ENCODE measurements at regions not wholly inside any gene's neighbourhood (a gene's known extent, or its start where the extent isn't known, plus 50 kb on each side); places are given as distances from the start of the nearest gene placed in this dataset.

DNA sequence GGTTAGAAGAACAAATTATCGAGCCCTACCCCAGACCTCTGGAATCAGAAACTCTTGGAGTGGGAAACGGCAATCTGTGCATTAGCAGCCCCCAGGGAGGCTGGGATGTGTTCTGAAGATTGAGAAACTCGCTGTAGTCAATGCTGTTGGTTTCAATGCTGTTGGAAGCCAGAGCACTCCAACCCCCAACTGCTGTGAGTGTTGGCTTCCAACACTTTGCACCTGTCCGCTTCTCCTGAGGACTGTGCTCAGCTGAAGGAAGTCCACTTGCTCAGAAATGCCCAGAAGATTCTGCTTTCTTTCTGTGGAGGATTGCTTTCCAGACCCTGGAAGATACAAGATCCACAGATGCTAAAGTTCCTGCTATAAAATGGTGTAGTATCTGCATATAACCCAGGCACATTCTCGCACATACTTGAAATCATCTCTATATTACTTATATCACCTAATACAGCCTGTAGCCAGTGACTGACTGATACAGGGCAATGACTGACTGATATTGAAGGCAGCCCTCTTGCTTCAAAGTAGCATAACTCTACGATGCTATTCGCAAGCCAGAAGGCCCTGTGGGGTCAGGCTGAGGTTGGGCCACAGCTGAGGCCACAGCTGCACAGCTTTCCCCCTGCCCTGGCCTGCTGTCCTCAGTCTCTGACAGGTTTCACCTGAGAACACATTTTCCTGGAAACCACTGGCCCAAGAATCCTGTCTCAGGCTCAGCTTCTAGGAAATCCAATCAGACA is 757.7 kb upstream of the ID2 start:
- 79% methylated on average over 7 of the region's 7 CpGs for WGBS
- TF ChIP-seq REST (IDR thresholded peaks at IDR 0.05): no peak
- H3K4me3 ChIP-seq (ENCODE audit: low read depth in 1 of 3, low read length in 3 of 3): no peak overlapping the region
- H3K27me3 ChIP-seq (ENCODE audit: control insufficient read depth in 4 of 4, insufficient read depth in 4 of 4, low read length in 3 of 4): no peaks in the 10 kb centered on the region
- peaks cover 0 to 3% (median 0%) of the 10 kb centered on the region in 4 donors for H3K9me3 ChIP-seq (ENCODE audit: control insufficient read depth in 4 of 4, low read length in 3 of 4)
- H3K36me3 ChIP-seq (ENCODE audit: control insufficient read depth in 4 of 4, insufficient read depth in 3 of 4, low read depth in 1 of 4, low read length in 3 of 4): no peaks in the 10 kb centered on the region
- no peak for DNase-seq (ENCODE audit: low spot score)
- H3K4me1 ChIP-seq (ENCODE audit: control insufficient read depth in 4 of 4, insufficient read depth in 4 of 4, low read length in 3 of 4): no peaks in the 10 kb centered on the region
- H3K27ac ChIP-seq (ENCODE audit: low read depth in 1 of 2, low read length in 2 of 2): no peak overlapping the region
- no peak overlapping the region for H3K9ac ChIP-seq (ENCODE audit: low read depth in 1 of 2, low read length in 2 of 2)

DNA sequence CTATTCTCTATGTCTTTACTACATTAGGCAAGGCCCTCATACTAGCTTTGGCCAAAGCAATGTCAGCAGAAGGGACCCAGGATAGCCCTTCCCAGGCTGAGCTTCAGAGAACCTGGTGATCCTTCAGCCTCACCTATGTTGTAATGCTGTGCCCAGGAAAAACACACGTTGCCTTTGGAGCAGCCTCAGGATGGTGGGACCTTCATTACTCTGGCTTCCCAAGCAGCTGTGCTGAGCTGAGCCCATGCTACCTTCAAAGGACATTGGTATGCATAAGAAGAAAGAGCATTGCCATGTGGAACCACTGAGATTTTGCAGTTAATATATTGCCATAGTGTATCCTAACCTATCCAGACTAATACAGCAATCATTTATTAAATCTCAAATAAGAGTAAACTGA is 756.4 kb upstream of the ID2 start:
- no peak overlapping the region for H3K9ac ChIP-seq (ENCODE audit: low read depth in 1 of 2, low read length in 2 of 2)
- no peak overlapping the region for H3K4me3 ChIP-seq (ENCODE audit: low read depth in 1 of 3, low read length in 3 of 3)
- H3K27me3 ChIP-seq (ENCODE audit: control insufficient read depth in 4 of 4, insufficient read depth in 4 of 4, low read length in 3 of 4): no peaks in the 10 kb centered on the region
- WGBS: 55% methylated on average over 1 of the region's 1 CpG
- H3K36me3 ChIP-seq (ENCODE audit: control insufficient read depth in 4 of 4, insufficient read depth in 3 of 4, low read depth in 1 of 4, low read length in 3 of 4): no peaks in the 10 kb centered on the region
- H3K4me1 ChIP-seq (ENCODE audit: control insufficient read depth in 4 of 4, insufficient read depth in 4 of 4, low read length in 3 of 4): no peaks in the 10 kb centered on the region
- TF ChIP-seq SP1 (IDR thresholded peaks at IDR 0.05) (no peak), EGR1 (IDR thresholded peaks at IDR 0.05; ENCODE audit: low read depth in 2 of 2) (no peak)
- H3K27ac ChIP-seq (ENCODE audit: low read depth in 1 of 2, low read length in 2 of 2): no peak overlapping the region
- H3K9me3 ChIP-seq (ENCODE audit: control insufficient read depth in 4 of 4, low read length in 3 of 4): peaks cover 0 to 3% (median 0%) of the 10 kb centered on the region in 4 donors
- no peak for DNase-seq (ENCODE audit: low spot score)

GRCh38 chr2:7927691-7928090 is 754.2 kb upstream of the ID2 start:
- Histone ChIP-seq H3K27me3 (ENCODE audit: control insufficient read depth in 4 of 4, insufficient read depth in 4 of 4, low read length in 3 of 4) (no peaks in the 10 kb centered on the region), H3K27ac (ENCODE audit: low read depth in 1 of 2, low read length in 2 of 2) (no peak overlapping the region), H3K9ac (ENCODE audit: low read depth in 1 of 2, low read length in 2 of 2) (no peak overlapping the region), H3K9me3 (ENCODE audit: control insufficient read depth in 4 of 4, low read length in 3 of 4) (peaks cover 0 to 3% (median 0%) of the 10 kb centered on the region in 4 donors), H3K36me3 (ENCODE audit: control insufficient read depth in 4 of 4, insufficient read depth in 3 of 4, low read depth in 1 of 4, low read length in 3 of 4) (no peaks in the 10 kb centered on the region), H3K4me3 (ENCODE audit: low read depth in 1 of 3, low read length in 3 of 3) (no peak overlapping the region), H3K4me1 (ENCODE audit: control insufficient read depth in 4 of 4, insufficient read depth in 4 of 4, low read length in 3 of 4) (no peaks in the 10 kb centered on the region)
- no peak for DNase-seq (ENCODE audit: low spot score)
- TF ChIP-seq TAF1 (conservative IDR thresholded peaks at IDR 0.05) (no peak), JUND (IDR thresholded peaks at IDR 0.05) (no peak), RAD21 (IDR thresholded peaks at IDR 0.05) (no peak), EGR1 (IDR thresholded peaks at IDR 0.05; ENCODE audit: low read depth in 2 of 2) (no peak), HNF4A (conservative IDR thresholded peaks at IDR 0.05) (no peak), FOXA2 (IDR thresholded peaks at IDR 0.05) (no peak), REST (IDR thresholded peaks at IDR 0.05) (no peak)
- 79% methylated on average over 2 of the region's 2 CpGs for WGBS
